B cell (primary cell): ENCODE measurements at regions not wholly inside any gene's neighbourhood (a gene's known extent, or its start where the extent isn't known, plus 50 kb on each side); places are given as distances from the start of the nearest gene placed in this dataset.

ENCODE experiments used
- ATAC-seq: fragments of 200-7000 bp; cut with Tn5 transposase; one replicate; pipeline ENCODE4 v1.10.0; 2021; ENCODE audit warnings: low read depth, mild to moderate bottlenecking, moderate number of reproducible peaks, moderate library complexity
- CTCF ChIA-PET: fragments of 350-600 bp; sonication (Branson Sonifier 250); formaldehyde crosslinking; loops from one replicate; lab custom pipeline; 2021; ENCODE audit warnings: antibody characterized with exemption, inconsistent platforms; lab: Charles Lee
- POLR2A ChIA-PET: fragments of 350-600 bp; sonication (Branson Sonifier 250); formaldehyde crosslinking; loops from one replicate; lab custom pipeline; 2021; ENCODE audit warnings: antibody characterized with exemption; lab: Charles Lee
- DNase-seq: peaks from one replicate; pipeline ENCODE4 v3.0.0; 2013
- H2AFZ ChIP-seq: 2 replicates; pipeline ENCODE4 v1.6.1; 2012; ENCODE audit warnings: mild to moderate bottlenecking, low read depth, low read length; ENCODE audit not compliant: insufficient read depth, poor library complexity, severe bottlenecking
- H3K27ac ChIP-seq, 2 donors: 1 replicate in 1 of 2; 2 replicates in 1 of 2; pipeline ENCODE4 v1.5.1; 2012 to 2013; ENCODE audit warnings: low read length in 2 of 2, mild to moderate bottlenecking in 2 of 2, moderate library complexity in 1 of 2
- H3K27me3 ChIP-seq, 4 experiments: fragments of 200-600 bp in 1 of 4; sonication (generic) in 1 of 4; replicated peaks in 1 of 4; 1 replicate in 2 of 4; 2 replicates in 2 of 4; pipeline versions ENCODE4 v1.6.1 to v1.7.0; 2013 to 2016; ENCODE audit warnings: low read length in 3 of 4, mild to moderate bottlenecking in 2 of 4, mixed read lengths in 1 of 4, moderate library complexity in 1 of 4; ENCODE audit not compliant: insufficient read depth in 4 of 4, control insufficient read depth in 3 of 4; ENCODE audit errors: control extremely low read depth in 1 of 4
- H3K36me3 ChIP-seq, 2 experiments: replicated peaks in 1 of 2; 1 replicate in 1 of 2; 2 replicates in 1 of 2; pipeline versions ENCODE4 v1.6.1 to v1.7.1; 2013; ENCODE audit warnings: low read length in 1 of 2; ENCODE audit not compliant: insufficient read depth in 2 of 2, control insufficient read depth in 1 of 2; ENCODE audit errors: control extremely low read depth in 1 of 2, extremely low read depth in 1 of 2
- H3K4me1 ChIP-seq, 2 donors: fragments of 200-600 bp in 1 of 2; sonication (generic) in 1 of 2; 1 replicate in 1 of 2; 2 replicates in 1 of 2; pipeline versions ENCODE4 v1.5.1 to v1.6.1; 2013 to 2017; ENCODE audit warnings: low read length in 2 of 2; ENCODE audit not compliant: control insufficient read depth in 2 of 2, insufficient read depth in 2 of 2
- H3K4me2 ChIP-seq: replicated peaks from 2 replicates; pipeline ENCODE3; 2012; ENCODE audit warnings: mild to moderate bottlenecking, low read depth, low read length; ENCODE audit not compliant: poor library complexity, severe bottlenecking
- H3K4me3 ChIP-seq, 5 experiments: fragments of 200-600 bp in 1 of 5; sonication (generic) in 1 of 5; 1 replicate in 3 of 5; 2 replicates in 2 of 5; pipeline versions ENCODE4 v1.5.1 to v1.7.0; 2011 to 2016; ENCODE audit warnings: low read length in 4 of 5, mild to moderate bottlenecking in 4 of 5, low read depth in 2 of 5, control low read depth in 1 of 5, moderate library complexity in 1 of 5; ENCODE audit not compliant: insufficient read depth in 1 of 5; ENCODE audit errors: control extremely low read depth in 1 of 5, extremely low read depth in 1 of 5
- H3K79me2 ChIP-seq: fragments of 200-600 bp; sonication (generic); one replicate; pipeline ENCODE4 v1.6.0; 2016; ENCODE audit warnings: low read length; ENCODE audit not compliant: control insufficient read depth, insufficient read depth
- H3K9ac ChIP-seq: fragments of 200-600 bp; sonication (generic); 2 replicates; pipeline ENCODE4 v1.6.1; 2017; ENCODE audit warnings: mild to moderate bottlenecking, low read length, moderate library complexity
- H3K9me3 ChIP-seq, 3 donors: one replicate each; pipeline versions ENCODE4 v1.6.1 to v1.7.1; 2013; ENCODE audit warnings: low read length in 2 of 3; ENCODE audit not compliant: control insufficient read depth in 2 of 3, insufficient read depth in 1 of 3; ENCODE audit errors: control extremely low read depth in 1 of 3
- H4K20me1 ChIP-seq: 2 replicates; pipeline ENCODE4 v1.6.0; 2012; ENCODE audit warnings: mild to moderate bottlenecking, low read length; ENCODE audit not compliant: insufficient read depth, control insufficient read depth, poor library complexity, severe bottlenecking
- H3K27ac Mint-ChIP-seq: one replicate; pipeline ENCODE4 v1.8.0; 2021; ENCODE audit warnings: mixed read lengths
- H3K27me3 Mint-ChIP-seq: one replicate; pipeline ENCODE4 v1.8.0; 2021; ENCODE audit warnings: mixed read lengths
- H3K4me1 Mint-ChIP-seq: one replicate; pipeline ENCODE4 v1.8.0; 2021; ENCODE audit warnings: mixed read lengths
- H3K4me3 Mint-ChIP-seq: one replicate; pipeline ENCODE4 v1.8.0; 2021; ENCODE audit warnings: mixed read lengths
- H3K9me3 Mint-ChIP-seq: one replicate; pipeline ENCODE4 v1.8.0; 2022; ENCODE audit warnings: mixed read lengths; ENCODE audit not compliant: insufficient read depth
- EZH2 ChIP-seq: IDR thresholded peaks from 2 replicates; pipeline ENCODE4 v1.6.1; 2012; ENCODE audit warnings: borderline replicate concordance, low read depth, mild to moderate bottlenecking, moderate library complexity, low read length; ENCODE audit not compliant: insufficient read depth, poor library complexity, severe bottlenecking
- WGBS: methylation state at CpG from one replicate; pipeline ENCODE4 v1.1.5; 2013; ENCODE audit warnings: missing lambda C conversion rate; ENCODE audit not compliant: insufficient coverage; 5-methylcytosine and 5-hydroxymethylcytosine counted together
- intact Hi-C: fragments of 100-400 bp; cut with micrococcal nuclease; formaldehyde crosslinking; loops from one replicate; pipeline ENCODE4 v1.10.0; 2022
- TF ChIP-seq, protein P1 (sequence below): fragments of 200-600 bp; IDR thresholded peaks from one replicate; pipeline ENCODE4 v1.8.0; 2022; ENCODE audit warnings: antibody characterized with exemption, mild to moderate bottlenecking

DNA sequence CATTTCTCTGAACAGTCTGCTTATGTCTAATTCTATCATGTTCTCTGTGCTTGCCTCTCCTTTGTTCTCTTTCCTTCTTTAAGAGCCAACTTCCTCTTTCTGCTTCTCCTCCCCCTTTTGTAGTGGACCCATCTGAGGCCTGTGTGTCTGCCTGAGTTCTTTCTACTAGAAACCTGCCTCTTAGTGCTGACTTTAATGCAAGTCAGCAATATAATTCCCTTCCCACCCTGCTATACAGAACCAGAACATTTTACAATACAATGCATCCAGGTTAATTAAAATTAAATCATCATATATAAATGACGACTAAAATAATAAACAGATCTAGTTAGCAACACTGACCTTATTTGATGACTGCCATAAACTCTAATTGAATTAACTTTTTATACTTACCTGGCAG is 82.6 kb upstream of the GAS1 start:
- Histone ChIP-seq H3K4me2 (no peak overlapping the region), H3K4me3 (no peak overlapping the region), H2AFZ (no peak overlapping the region), H3K36me3 (no peaks in the 10 kb centered on the region), H4K20me1 (no peaks in the 10 kb centered on the region), H3K27me3 (no peaks in the 10 kb centered on the region), H3K9ac (no peak overlapping the region), H3K79me2 (no peaks in the 10 kb centered on the region), H3K4me1 (no peaks in the 10 kb centered on the region), H3K9me3 (no peaks in the 10 kb centered on the region), H3K27ac (no peak overlapping the region)
- H3K27ac Mint-ChIP-seq: no peak overlapping the region
- DNase-seq: no peak
- no peak for TF ChIP-seq EZH2
- TF ChIP-seq, protein P1, sequence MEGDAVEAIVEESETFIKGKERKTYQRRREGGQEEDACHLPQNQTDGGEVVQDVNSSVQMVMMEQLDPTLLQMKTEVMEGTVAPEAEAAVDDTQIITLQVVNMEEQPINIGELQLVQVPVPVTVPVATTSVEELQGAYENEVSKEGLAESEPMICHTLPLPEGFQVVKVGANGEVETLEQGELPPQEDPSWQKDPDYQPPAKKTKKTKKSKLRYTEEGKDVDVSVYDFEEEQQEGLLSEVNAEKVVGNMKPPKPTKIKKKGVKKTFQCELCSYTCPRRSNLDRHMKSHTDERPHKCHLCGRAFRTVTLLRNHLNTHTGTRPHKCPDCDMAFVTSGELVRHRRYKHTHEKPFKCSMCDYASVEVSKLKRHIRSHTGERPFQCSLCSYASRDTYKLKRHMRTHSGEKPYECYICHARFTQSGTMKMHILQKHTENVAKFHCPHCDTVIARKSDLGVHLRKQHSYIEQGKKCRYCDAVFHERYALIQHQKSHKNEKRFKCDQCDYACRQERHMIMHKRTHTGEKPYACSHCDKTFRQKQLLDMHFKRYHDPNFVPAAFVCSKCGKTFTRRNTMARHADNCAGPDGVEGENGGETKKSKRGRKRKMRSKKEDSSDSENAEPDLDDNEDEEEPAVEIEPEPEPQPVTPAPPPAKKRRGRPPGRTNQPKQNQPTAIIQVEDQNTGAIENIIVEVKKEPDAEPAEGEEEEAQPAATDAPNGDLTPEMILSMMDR: no peak
- intact Hi-C loops: no loop called here
- CTCF ChIA-PET: no interaction called here
- POLR2A ChIA-PET: no interaction called here
- no CpG with 5 or more reads among the region's 1 CpG for WGBS
- ATAC-seq: no peak
- no peak overlapping the region for H3K4me3 Mint-ChIP-seq
- H3K4me1 Mint-ChIP-seq: no peaks in the 10 kb centered on the region
- no peaks in the 10 kb centered on the region for H3K27me3 Mint-ChIP-seq
- no peaks in the 10 kb centered on the region for H3K9me3 Mint-ChIP-seq

DNA sequence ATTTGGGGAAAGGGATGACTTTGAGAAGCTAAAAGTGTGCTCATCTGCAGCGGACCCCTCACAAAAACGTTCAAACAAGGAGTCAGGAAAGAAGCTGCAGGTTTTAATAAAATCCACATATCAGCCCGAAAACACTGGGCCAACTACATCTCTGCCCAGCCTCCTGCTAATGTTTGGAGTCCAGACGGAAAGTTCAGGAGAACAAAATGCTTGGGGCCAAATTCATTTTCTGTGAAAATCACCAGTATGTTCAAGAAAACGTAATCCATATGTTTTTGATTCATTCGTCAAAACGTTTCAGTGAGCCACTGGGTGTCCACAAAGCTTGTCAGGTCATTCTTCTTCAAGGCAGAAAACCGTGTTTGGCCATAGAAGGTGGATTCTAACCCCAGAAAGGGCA is 87.5 kb upstream of the GAS1 start:
- ATAC-seq (no peak), DNase-seq (no peak)
- intact Hi-C loops: no loop called here
- POLR2A ChIA-PET: no interaction called here
- CTCF ChIA-PET: interaction anchor here (1.2 kb wide), 1 partner anchor 86 kb away, joined by 3 read pairs; no protein-coding TSS in a partner anchor
- no peaks in the 10 kb centered on the region for H3K4me1 Mint-ChIP-seq
- no peak overlapping the region for H2AFZ ChIP-seq
- H3K36me3 ChIP-seq: no peaks in the 10 kb centered on the region
- 82% methylated on average over 8 of the region's 8 CpGs for WGBS
- no peaks in the 10 kb centered on the region for H3K27me3 Mint-ChIP-seq
- H3K4me3 ChIP-seq: no peak overlapping the region
- no peaks in the 10 kb centered on the region for H3K4me1 ChIP-seq
- H3K4me3 Mint-ChIP-seq: no peak overlapping the region
- H3K27ac Mint-ChIP-seq: no peak overlapping the region
- TF ChIP-seq, protein P1: no peak
- no peak for TF ChIP-seq EZH2
- no peak overlapping the region for H3K9ac ChIP-seq
- no peak overlapping the region for H3K27ac ChIP-seq
- H4K20me1 ChIP-seq: no peaks in the 10 kb centered on the region
- no peaks in the 10 kb centered on the region for H3K79me2 ChIP-seq
- no peaks in the 10 kb centered on the region for H3K9me3 ChIP-seq
- no peaks in the 10 kb centered on the region for H3K27me3 ChIP-seq
- H3K4me2 ChIP-seq: no peak overlapping the region
- H3K9me3 Mint-ChIP-seq: no peaks in the 10 kb centered on the region
